ENCODE measurements at regions not wholly inside any gene's neighbourhood (a gene's known extent, or its start where the extent isn't known, plus 50 kb on each side); places are given as distances from the start of the nearest gene placed in this dataset.

- DNase-seq = no peak
Observed at GRCh38 chr2:236692937-236693336, 123.3 kb downstream of the ACKR3 start.

GRCh38 chr2:236693531-236693930 lies 123.9 kb downstream of the ACKR3 start:
- DNase-seq = no peak

GRCh38 chr2:236694146-236694888 lies 124.7 kb downstream of the ACKR3 start:
- no peak for DNase-seq

- DNase-seq = no peak
Observed at GRCh38 chr2:236696834-236697233, 127.2 kb downstream of the ACKR3 start.

- DNase-seq = no peak
Observed at GRCh38 chr2:236698016-236698627, 128.5 kb downstream of the ACKR3 start.

- DNase-seq = no peak
Observed at GRCh38 chr2:236700703-236701102, 131.1 kb downstream of the ACKR3 start.

- DNase-seq = no peak
Observed at GRCh38 chr2:236702657-236703372, 133.2 kb downstream of the ACKR3 start.

- DNase-seq = no peak
Observed at GRCh38 chr2:236703373-236703709, 133.7 kb downstream of the ACKR3 start.

GRCh38 chr2:236703906-236704305 lies 134.3 kb downstream of the ACKR3 start:
- DNase-seq = no peak

GRCh38 chr2:236704887-236705286 lies 135.3 kb downstream of the ACKR3 start:
- no peak for DNase-seq

- peak; percentile 63 to 77 (median 76) for DNase-seq
Observed at GRCh38 chr2:236705295-236706105, 135.9 kb downstream of the ACKR3 start.

- DNase-seq = no peak
Observed at GRCh38 chr2:236706288-236706687, 136.7 kb downstream of the ACKR3 start.

- DNase-seq = no peak
Observed at GRCh38 chr2:236706803-236707202, 137.2 kb downstream of the ACKR3 start.

GRCh38 chr2:236711440-236711839 lies 141.8 kb downstream of the ACKR3 start:
- DNase-seq = peak; percentile 55 to 76 (median 75)

- DNase-seq = peak in 3 of 4 experiments; percentile 22 to 65 (median 53)
Observed at GRCh38 chr2:236712304-236712703, 142.7 kb downstream of the ACKR3 start.

GRCh38 chr2:236712961-236713673 lies 143.5 kb downstream of the ACKR3 start:
- DNase-seq = no peak

GRCh38 chr2:236714080-236714479 lies 144.5 kb downstream of the ACKR3 start:
- no peak for DNase-seq

GRCh38 chr2:236715077-236715476 lies 145.5 kb downstream of the ACKR3 start:
- peak; percentile 55 to 76 (median 72) for DNase-seq

- DNase-seq = no peak
Observed at GRCh38 chr2:236715491-236715961, 145.9 kb downstream of the ACKR3 start.

- DNase-seq = no peak
Observed at GRCh38 chr2:236717120-236717519, 147.5 kb downstream of the ACKR3 start.

GRCh38 chr2:236717729-236718128 lies 148.1 kb downstream of the ACKR3 start:
- no peak for DNase-seq
